OCI-LY1 (cell line): ENCODE measurements at regions not wholly inside any gene's neighbourhood (a gene's known extent, or its start where the extent isn't known, plus 50 kb on each side); places are given as distances from the start of the nearest gene placed in this dataset.

Experiments used
- H2AFZ ChIP-seq: fragments of 200-600 bp; sonication (generic), shearing (Covaris generic); 2 replicates; pipeline ENCODE4 v1.6.0; 2014; ENCODE audit warnings: antibody characterized with exemption, mild to moderate bottlenecking, low read length
- H3F3A ChIP-seq: fragments of 200-600 bp; sonication (generic), shearing (Covaris generic); 2 replicates; pipeline ENCODE4 v1.6.0; 2014; ENCODE audit warnings: mild to moderate bottlenecking, antibody characterized with exemption, low read length, moderate library complexity; ENCODE audit not compliant: insufficient read depth
- H3K27ac ChIP-seq: fragments of 200-600 bp; sonication (generic); 2 replicates; pipeline ENCODE4 v1.5.1; 2014; ENCODE audit warnings: low read length, mixed run types, mild to moderate bottlenecking, low read depth; ENCODE audit not compliant: poor library complexity, severe bottlenecking
- H3K27me3 ChIP-seq: fragments of 200-600 bp; sonication (generic); 2 replicates; pipeline ENCODE4 v1.6.0; 2014; ENCODE audit warnings: antibody characterized with exemption, mild to moderate bottlenecking, low read length, moderate library complexity; ENCODE audit not compliant: insufficient read depth
- H3K36me3 ChIP-seq: fragments of 200-600 bp; sonication (generic); 2 replicates; pipeline ENCODE4 v1.6.1; 2014; ENCODE audit warnings: mild to moderate bottlenecking, antibody characterized with exemption, low read length, moderate library complexity, mixed read lengths; ENCODE audit not compliant: insufficient read depth
- H3K4me1 ChIP-seq: fragments of 200-600 bp; sonication (generic); 2 replicates; pipeline ENCODE4 v1.5.1; 2014; ENCODE audit warnings: mild to moderate bottlenecking, low read length, moderate library complexity; ENCODE audit not compliant: insufficient read depth, severe bottlenecking
- H3K4me2 ChIP-seq: fragments of 200-600 bp; sonication (generic), shearing (Covaris generic); 2 replicates; pipeline ENCODE4 v1.6.1; 2014; ENCODE audit warnings: low read length
- H3K4me3 ChIP-seq: fragments of 200-600 bp; sonication (generic); 2 replicates; pipeline ENCODE4 v1.5.1; 2014; ENCODE audit warnings: low read length, low read depth, mild to moderate bottlenecking, mixed read lengths; ENCODE audit not compliant: poor library complexity, severe bottlenecking
- H3K79me2 ChIP-seq: fragments of 200-600 bp; shearing (Covaris generic); 2 replicates; pipeline ENCODE4 v1.6.1; 2016; ENCODE audit warnings: mixed run types, low read length, mixed read lengths; ENCODE audit not compliant: insufficient read depth
- H3K9ac ChIP-seq: fragments of 200-600 bp; sonication (generic), shearing (Covaris generic); 2 replicates; pipeline ENCODE4 v1.6.1; 2014; ENCODE audit warnings: mild to moderate bottlenecking, low read length, mixed read lengths
- H3K9me2 ChIP-seq: fragments of 200-600 bp; sonication (generic), shearing (Covaris generic); 2 replicates; pipeline ENCODE4 v1.6.1; 2014; ENCODE audit warnings: low read depth, mild to moderate bottlenecking, low read length, mixed read lengths
- H3K9me3 ChIP-seq: fragments of 200-600 bp; shearing (Covaris generic); 2 replicates; pipeline ENCODE4 v1.6.1; 2014; ENCODE audit warnings: low read length, mixed read lengths
- H4K20me1 ChIP-seq: fragments of 200-600 bp; sonication (generic), shearing (Covaris generic); 2 replicates; pipeline ENCODE4 v1.6.0; 2016; ENCODE audit warnings: mild to moderate bottlenecking, low read length; ENCODE audit not compliant: insufficient read depth
- EZH2 ChIP-seq: fragments of 200-600 bp; sonication (generic), shearing (Covaris generic); IDR thresholded peaks from 2 replicates; pipeline ENCODE4 v1.8.0; 2017; ENCODE audit warnings: borderline replicate concordance, mixed run types, mild to moderate bottlenecking, antibody characterized with exemption, low read length, moderate library complexity, mixed read lengths
- TF ChIP-seq, protein P1 (sequence below): fragments of 200-600 bp; sonication (generic), shearing (Covaris generic); IDR thresholded peaks from 2 replicates; pipeline ENCODE4 v1.5.1; 2017; ENCODE audit warnings: mild to moderate bottlenecking, antibody characterized with exemption, low read length, moderate library complexity, mixed read lengths

DNA sequence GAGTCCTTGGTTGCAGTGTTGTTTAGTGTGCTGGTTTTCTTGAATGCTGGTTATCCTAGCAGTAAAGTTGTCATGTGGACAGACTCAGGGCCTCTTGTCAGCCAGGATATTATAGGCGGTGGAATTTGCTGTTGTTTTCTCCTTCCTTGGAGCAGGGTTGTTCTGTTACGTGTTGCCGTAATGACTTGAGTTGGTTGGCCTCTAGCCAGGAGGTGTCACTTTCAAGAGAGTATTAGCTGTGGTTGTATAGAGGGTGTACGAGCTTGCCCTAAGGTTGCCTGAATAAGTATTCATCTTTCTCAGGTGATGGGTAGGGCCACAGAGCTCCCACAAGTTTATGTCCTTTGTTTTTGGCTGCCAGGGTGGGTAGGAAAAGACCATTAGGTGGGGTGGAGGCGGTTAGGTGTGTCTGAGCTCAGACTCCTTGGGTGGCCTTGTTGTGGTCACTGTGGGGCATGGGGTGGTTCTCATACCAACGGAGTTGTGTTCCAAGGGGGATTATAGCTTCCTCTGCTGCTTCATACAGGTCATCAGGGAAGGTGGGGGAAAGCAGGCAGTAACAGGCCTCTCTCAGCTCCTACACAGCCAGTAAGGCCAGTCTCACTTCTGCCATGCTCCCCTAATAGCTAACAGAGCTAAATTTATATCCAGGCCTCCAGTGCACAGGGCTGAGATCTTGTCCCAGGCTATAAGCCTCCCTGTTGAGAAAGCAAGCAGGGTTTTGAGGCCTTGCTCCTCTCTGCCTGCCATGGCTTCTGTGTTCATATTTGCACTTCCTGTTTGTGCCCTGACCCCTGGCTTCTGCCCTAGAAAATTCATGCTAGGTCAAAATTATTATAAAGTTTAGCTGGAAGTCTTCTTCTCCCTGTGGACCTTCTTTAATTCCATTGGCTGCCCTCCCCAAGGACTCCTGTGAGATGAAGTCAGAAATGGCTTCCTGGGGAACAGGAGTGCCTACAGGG is 594.7 kb downstream of the RAPGEF2 start:
- Histone ChIP-seq H3F3A (no peaks in the 10 kb centered on the region), H3K4me1 (no peaks in the 10 kb centered on the region), H3K79me2 (no peaks in the 10 kb centered on the region), H3K9me2 (no peaks in the 10 kb centered on the region), H3K9ac (no peak overlapping the region), H3K9me3 (no peaks in the 10 kb centered on the region), H2AFZ (no peak overlapping the region), H3K36me3 (no peaks in the 10 kb centered on the region), H3K27ac (no peak overlapping the region), H3K4me2 (no peak overlapping the region), H3K4me3 (no peak overlapping the region), H3K27me3 (no peaks in the 10 kb centered on the region), H4K20me1 (no peaks in the 10 kb centered on the region)
- no peak for TF ChIP-seq EZH2
- TF ChIP-seq, protein P1, sequence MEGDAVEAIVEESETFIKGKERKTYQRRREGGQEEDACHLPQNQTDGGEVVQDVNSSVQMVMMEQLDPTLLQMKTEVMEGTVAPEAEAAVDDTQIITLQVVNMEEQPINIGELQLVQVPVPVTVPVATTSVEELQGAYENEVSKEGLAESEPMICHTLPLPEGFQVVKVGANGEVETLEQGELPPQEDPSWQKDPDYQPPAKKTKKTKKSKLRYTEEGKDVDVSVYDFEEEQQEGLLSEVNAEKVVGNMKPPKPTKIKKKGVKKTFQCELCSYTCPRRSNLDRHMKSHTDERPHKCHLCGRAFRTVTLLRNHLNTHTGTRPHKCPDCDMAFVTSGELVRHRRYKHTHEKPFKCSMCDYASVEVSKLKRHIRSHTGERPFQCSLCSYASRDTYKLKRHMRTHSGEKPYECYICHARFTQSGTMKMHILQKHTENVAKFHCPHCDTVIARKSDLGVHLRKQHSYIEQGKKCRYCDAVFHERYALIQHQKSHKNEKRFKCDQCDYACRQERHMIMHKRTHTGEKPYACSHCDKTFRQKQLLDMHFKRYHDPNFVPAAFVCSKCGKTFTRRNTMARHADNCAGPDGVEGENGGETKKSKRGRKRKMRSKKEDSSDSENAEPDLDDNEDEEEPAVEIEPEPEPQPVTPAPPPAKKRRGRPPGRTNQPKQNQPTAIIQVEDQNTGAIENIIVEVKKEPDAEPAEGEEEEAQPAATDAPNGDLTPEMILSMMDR: no peak

DNA sequence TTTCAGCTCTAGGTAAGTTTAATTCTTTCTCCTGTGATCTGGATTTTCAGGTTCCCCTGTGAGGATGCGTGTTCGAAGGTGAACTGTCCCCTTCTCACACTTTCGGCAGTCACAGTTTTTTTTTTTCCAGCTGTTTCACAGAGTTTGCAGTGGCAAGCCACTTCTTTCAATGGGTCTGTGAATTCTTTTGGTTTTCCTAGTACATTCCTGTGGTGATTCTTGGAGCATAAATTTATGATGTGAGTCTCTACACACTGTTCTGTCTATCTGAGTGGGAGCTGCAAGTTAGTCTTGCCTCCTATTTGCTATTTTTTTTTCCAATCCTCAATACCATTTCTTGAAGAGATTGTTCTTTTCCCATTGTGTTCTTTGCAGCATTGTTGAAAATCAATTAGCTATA is 595.5 kb downstream of the RAPGEF2 start:
- no peaks in the 10 kb centered on the region for H3K9me3 ChIP-seq
- H2AFZ ChIP-seq: no peak overlapping the region
- no peaks in the 10 kb centered on the region for H3F3A ChIP-seq
- no peaks in the 10 kb centered on the region for H3K36me3 ChIP-seq
- no peak overlapping the region for H3K4me3 ChIP-seq
- H3K27me3 ChIP-seq: no peaks in the 10 kb centered on the region
- H3K79me2 ChIP-seq: no peaks in the 10 kb centered on the region
- H3K4me2 ChIP-seq: no peak overlapping the region
- no peak overlapping the region for H3K9ac ChIP-seq
- H3K4me1 ChIP-seq: no peaks in the 10 kb centered on the region
- H3K9me2 ChIP-seq: no peaks in the 10 kb centered on the region
- no peaks in the 10 kb centered on the region for H4K20me1 ChIP-seq
- TF ChIP-seq, protein P1: no peak
- TF ChIP-seq EZH2: no peak
- no peak overlapping the region for H3K27ac ChIP-seq

- no peaks in the 10 kb centered on the region for H3K4me1 ChIP-seq
- H3K9me3 ChIP-seq: no peaks in the 10 kb centered on the region
- no peak overlapping the region for H3K4me3 ChIP-seq
- TF ChIP-seq, protein P1: no peak
- no peak for TF ChIP-seq EZH2
- no peaks in the 10 kb centered on the region for H3K27me3 ChIP-seq
- no peaks in the 10 kb centered on the region for H4K20me1 ChIP-seq
- no peak overlapping the region for H2AFZ ChIP-seq
- no peaks in the 10 kb centered on the region for H3K79me2 ChIP-seq
- no peak overlapping the region for H3K9ac ChIP-seq
- H3K36me3 ChIP-seq: no peaks in the 10 kb centered on the region
- no peak overlapping the region for H3K4me2 ChIP-seq
- no peaks in the 10 kb centered on the region for H3F3A ChIP-seq
- no peaks in the 10 kb centered on the region for H3K9me2 ChIP-seq
- H3K27ac ChIP-seq: no peak overlapping the region
Observed at GRCh38 chr4:159702200-159702599, 599.3 kb downstream of the RAPGEF2 start.
